H1 (cell line): ENCODE measurements at regions not wholly inside any gene's neighbourhood (a gene's known extent, or its start where the extent isn't known, plus 50 kb on each side); places are given as distances from the start of the nearest gene placed in this dataset.

Experiments used
- CHD7 ChIP-seq: fragments of 300-600 bp; sonication (generic); IDR thresholded peaks from 2 replicates; pipeline ENCODE4 v1.7.1; 2012; ENCODE audit warnings: low read length, moderate library complexity, mild to moderate bottlenecking, inconsistent platforms; ENCODE audit not compliant: insufficient replicate concordance

GRCh38 chr5:92017776-92018175 lies 634.7 kb upstream of the ARRDC3 start (continued):
- TF ChIP-seq CHD7 = no peak
